ENCODE measurements at regions not wholly inside any gene's neighbourhood (a gene's known extent, or its start where the extent isn't known, plus 50 kb on each side); places are given as distances from the start of the nearest gene placed in this dataset.

GRCh38 chr3:76131396-76132153 lies 346.2 kb upstream of the ZNF717 start:
- H3K27ac ChIP-seq, result no peak overlapping the region
- H3K9ac ChIP-seq, result no peak overlapping the region
- no peak overlapping the region for H3K4me2 ChIP-seq
- no peaks in the 10 kb centered on the region for H3K4me1 ChIP-seq (ENCODE audit: low read depth, poor library complexity, severe bottlenecking)
- TF ChIP-seq CTCF (conservative IDR thresholded peaks at IDR 0.05; ENCODE audit: low read depth, low read length), result no peak
- H3K27me3 ChIP-seq (ENCODE audit: insufficient read depth, low read depth), result no peaks in the 10 kb centered on the region
- no peak overlapping the region for H3K4me3 ChIP-seq (IDR thresholded peaks at IDR 0.05; ENCODE audit: insufficient read depth, low read depth, low read length)
- H4K20me1 ChIP-seq (ENCODE audit: insufficient read depth), result no peaks in the 10 kb centered on the region
- no peaks in the 10 kb centered on the region for H3K79me2 ChIP-seq (ENCODE audit: insufficient read depth, low read depth)
- no peaks in the 10 kb centered on the region for H3K36me3 ChIP-seq (ENCODE audit: insufficient read depth)
- no peak overlapping the region for H2AFZ ChIP-seq (ENCODE audit: low read depth)

- no peak overlapping the region for H3K27ac ChIP-seq
Measured at GRCh38 chr3:76132154-76132470, 346.8 kb upstream of the ZNF717 start.

GRCh38 chr3:76134166-76134565 lies 348.8 kb upstream of the ZNF717 start:
- H4K20me1 ChIP-seq (ENCODE audit: insufficient read depth), result no peaks in the 10 kb centered on the region
- no peak overlapping the region for H3K27ac ChIP-seq
- no peaks in the 10 kb centered on the region for H3K4me1 ChIP-seq (ENCODE audit: low read depth, poor library complexity, severe bottlenecking)
- H3K79me2 ChIP-seq (ENCODE audit: insufficient read depth, low read depth), result no peaks in the 10 kb centered on the region
- H3K27me3 ChIP-seq (ENCODE audit: insufficient read depth, low read depth), result no peaks in the 10 kb centered on the region
- H3K4me2 ChIP-seq, result no peak overlapping the region
- no peak overlapping the region for H3K4me3 ChIP-seq (IDR thresholded peaks at IDR 0.05; ENCODE audit: insufficient read depth, low read depth, low read length)
- no peak overlapping the region for H2AFZ ChIP-seq (ENCODE audit: low read depth)
- TF ChIP-seq CTCF (conservative IDR thresholded peaks at IDR 0.05; ENCODE audit: low read depth, low read length), result no peak
- no peaks in the 10 kb centered on the region for H3K36me3 ChIP-seq (ENCODE audit: insufficient read depth)
- H3K9ac ChIP-seq, result no peak overlapping the region

More at GRCh38 chr3:76132154-76132470, 346.8 kb upstream of the ZNF717 start:
- Histone ChIP-seq H2AFZ (ENCODE audit: low read depth) (no peak overlapping the region), H3K4me2 (no peak overlapping the region), H4K20me1 (ENCODE audit: insufficient read depth) (no peaks in the 10 kb centered on the region), H3K4me1 (ENCODE audit: low read depth, poor library complexity, severe bottlenecking) (no peaks in the 10 kb centered on the region), H3K79me2 (ENCODE audit: insufficient read depth, low read depth) (no peaks in the 10 kb centered on the region), H3K4me3 (IDR thresholded peaks at IDR 0.05; ENCODE audit: insufficient read depth, low read depth, low read length) (no peak overlapping the region), H3K9ac (no peak overlapping the region), H3K27me3 (ENCODE audit: insufficient read depth, low read depth) (no peaks in the 10 kb centered on the region), H3K36me3 (ENCODE audit: insufficient read depth) (no peaks in the 10 kb centered on the region)
- TF ChIP-seq CTCF (conservative IDR thresholded peaks at IDR 0.05; ENCODE audit: low read depth, low read length), result no peak

GRCh38 chr3:76138921-76139320 lies 353.6 kb upstream of the ZNF717 start:
- Histone ChIP-seq H3K79me2 (ENCODE audit: insufficient read depth, low read depth) (no peaks in the 10 kb centered on the region), H2AFZ (ENCODE audit: low read depth) (no peak overlapping the region), H3K27ac (no peak overlapping the region), H3K4me3 (IDR thresholded peaks at IDR 0.05; ENCODE audit: insufficient read depth, low read depth, low read length) (no peak overlapping the region), H3K27me3 (ENCODE audit: insufficient read depth, low read depth) (no peaks in the 10 kb centered on the region), H3K4me2 (no peak overlapping the region), H3K4me1 (ENCODE audit: low read depth, poor library complexity, severe bottlenecking) (no peaks in the 10 kb centered on the region), H3K9ac (no peak overlapping the region), H3K36me3 (ENCODE audit: insufficient read depth) (no peaks in the 10 kb centered on the region), H4K20me1 (ENCODE audit: insufficient read depth) (no peaks in the 10 kb centered on the region)
- no peak for TF ChIP-seq CTCF (conservative IDR thresholded peaks at IDR 0.05; ENCODE audit: low read depth, low read length)
